ENCODE measurements at regions not wholly inside any gene's neighbourhood (a gene's known extent, or its start where the extent isn't known, plus 50 kb on each side); places are given as distances from the start of the nearest gene placed in this dataset.

- no peak overlapping the region for H3K4me3 ChIP-seq
- no peak for ATAC-seq
- 82% methylated on average over 3 of the region's 6 CpGs for WGBS (ENCODE audit: insufficient coverage, low coverage, low lambda C conversion rate, missing lambda C conversion rate)
- no peak for TF ChIP-seq POLR2A (IDR thresholded peaks at IDR 0.05)
- TF ChIP-seq CTCF (IDR thresholded peaks at IDR 0.05): no peak
- no peaks in the 10 kb centered on the region for H3K27me3 ChIP-seq
- no peak overlapping the region for H3K27ac ChIP-seq
- no peaks in the 10 kb centered on the region for H3K9me3 ChIP-seq
- no peaks in the 10 kb centered on the region for H3K36me3 ChIP-seq
- no peak for DNase-seq
- H3K4me1 ChIP-seq: no peaks in the 10 kb centered on the region
- intact Hi-C loops (cut with DNase I): no loop called here
These were observed 107.8 kb upstream of the OSMR start for GRCh38 chr5:38737976-38738375.

- intact Hi-C loops (cut with DNase I): no loop called here
- Histone ChIP-seq H3K9me3 (no peaks in the 10 kb centered on the region), H3K4me3 (no peak overlapping the region), H3K4me1 (no peaks in the 10 kb centered on the region), H3K27ac (no peak overlapping the region), H3K27me3 (no peaks in the 10 kb centered on the region), H3K36me3 (no peaks in the 10 kb centered on the region)
- no peak for ATAC-seq
- no peak for TF ChIP-seq CTCF (IDR thresholded peaks at IDR 0.05)
- TF ChIP-seq POLR2A (IDR thresholded peaks at IDR 0.05): no peak
- no peak for DNase-seq
- 57% methylated on average over 4 of the region's 4 CpGs for WGBS (ENCODE audit: insufficient coverage, low coverage, low lambda C conversion rate, missing lambda C conversion rate)
These were observed 106.7 kb upstream of the OSMR start for GRCh38 chr5:38739011-38739704.

- WGBS (ENCODE audit: insufficient coverage, low coverage, low lambda C conversion rate, missing lambda C conversion rate): 88% methylated on average over 1 of the region's 1 CpG
- no peaks in the 10 kb centered on the region for H3K27me3 ChIP-seq
- H3K4me1 ChIP-seq: no peaks in the 10 kb centered on the region
- ATAC-seq (no peak), DNase-seq (no peak)
- intact Hi-C loops (cut with DNase I): no loop called here
- no peak overlapping the region for H3K27ac ChIP-seq
- no peak overlapping the region for H3K4me3 ChIP-seq
- no peaks in the 10 kb centered on the region for H3K36me3 ChIP-seq
- TF ChIP-seq POLR2A (IDR thresholded peaks at IDR 0.05): no peak
- no peaks in the 10 kb centered on the region for H3K9me3 ChIP-seq
These were observed 106.1 kb upstream of the OSMR start for GRCh38 chr5:38739705-38740045.

GRCh38 chr5:38742821-38743220 lies 103.0 kb upstream of the OSMR start:
- Histone ChIP-seq H3K36me3 (no peaks in the 10 kb centered on the region), H3K27ac (no peak overlapping the region), H3K27me3 (no peaks in the 10 kb centered on the region), H3K9me3 (no peaks in the 10 kb centered on the region), H3K4me1 (no peaks in the 10 kb centered on the region), H3K4me3 (no peak overlapping the region)
- no peak for DNase-seq
- WGBS (ENCODE audit: insufficient coverage, low coverage, low lambda C conversion rate, missing lambda C conversion rate): 25% methylated on average over 3 of the region's 3 CpGs
- TF ChIP-seq POLR2A (IDR thresholded peaks at IDR 0.05): no peak
- TF ChIP-seq CTCF (IDR thresholded peaks at IDR 0.05): no peak
- intact Hi-C loops (cut with DNase I): no loop called here
- ATAC-seq: no peak

GRCh38 chr5:38743562-38743961 lies 102.2 kb upstream of the OSMR start:
- H3K9me3 ChIP-seq: no peaks in the 10 kb centered on the region
- H3K27me3 ChIP-seq: no peaks in the 10 kb centered on the region
- H3K36me3 ChIP-seq: no peaks in the 10 kb centered on the region
- no peaks in the 10 kb centered on the region for H3K4me1 ChIP-seq
- 25% methylated on average over 1 of the region's 1 CpG for WGBS (ENCODE audit: insufficient coverage, low coverage, low lambda C conversion rate, missing lambda C conversion rate)
- no peak for ATAC-seq
- H3K4me3 ChIP-seq: no peak overlapping the region
- no peak for DNase-seq
- TF ChIP-seq CTCF (IDR thresholded peaks at IDR 0.05) (no peak), POLR2A (IDR thresholded peaks at IDR 0.05) (no peak)
- intact Hi-C loops (cut with DNase I): no loop called here
- no peak overlapping the region for H3K27ac ChIP-seq

Data from right lobe of liver (tissue), 6 donors.